ENCODE measurements at regions not wholly inside any gene's neighbourhood (a gene's known extent, or its start where the extent isn't known, plus 50 kb on each side); places are given as distances from the start of the nearest gene placed in this dataset.

DNA sequence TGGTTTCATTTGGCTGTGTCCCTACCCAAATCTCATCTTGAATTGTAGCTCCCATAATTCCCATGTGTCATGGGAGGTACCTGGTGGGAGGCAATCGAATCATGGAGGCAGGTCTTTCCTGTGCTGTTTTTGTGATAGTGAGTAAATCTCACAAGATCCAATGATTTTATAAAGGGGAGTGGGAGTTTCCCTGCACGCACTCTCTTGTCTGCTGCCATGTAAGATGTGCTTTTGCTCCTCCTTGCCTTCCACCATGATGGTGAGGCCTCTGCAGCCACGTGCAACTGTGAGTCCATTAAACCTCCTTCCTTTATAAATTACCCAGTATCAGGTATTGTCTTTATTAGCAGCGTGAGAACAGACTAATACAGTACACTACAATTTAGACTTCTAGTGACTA lies 67.5 kb upstream of the LINC01488 start:
- H3K36me3 ChIP-seq (ENCODE audit: control insufficient read depth in 5 of 5, insufficient read depth in 5 of 5, low read length in 5 of 5), result no peaks in the 10 kb centered on the region
- H3K4me3 ChIP-seq (ENCODE audit: low read depth in 1 of 5, low read length in 5 of 5), result no peak overlapping the region
- H3K4me1 ChIP-seq (ENCODE audit: control insufficient read depth in 5 of 5, insufficient read depth in 5 of 5, low read length in 5 of 5), result peaks cover 5 to 44% (median 25%) of the 10 kb centered on the region in 5 donors

GRCh38 chr11:69414773-69415187 lies 66.7 kb upstream of the LINC01488 start:
- Histone ChIP-seq H3K4me3 (ENCODE audit: low read depth in 1 of 5, low read length in 5 of 5) (no peak overlapping the region), H3K9me3 (ENCODE audit: control insufficient read depth in 5 of 5, low read length in 5 of 5) (no peaks in the 10 kb centered on the region), H3K9ac (ENCODE audit: low read length in 5 of 5) (no peak overlapping the region), H3K27me3 (ENCODE audit: control insufficient read depth in 5 of 5, insufficient read depth in 4 of 5, low read length in 5 of 5) (peaks cover 0 to 8% (median 0%) of the 10 kb centered on the region in 5 donors), H3K36me3 (ENCODE audit: control insufficient read depth in 5 of 5, insufficient read depth in 5 of 5, low read length in 5 of 5) (no peaks in the 10 kb centered on the region), H3K27ac (ENCODE audit: low read depth, low read length) (no peak overlapping the region), H3K4me1 (ENCODE audit: control insufficient read depth in 5 of 5, insufficient read depth in 5 of 5, low read length in 5 of 5) (peaks cover 5 to 45% (median 25%) of the 10 kb centered on the region in 5 donors)

More for the DNA sequence above, 67.5 kb upstream of the LINC01488 start:
- H3K27me3 ChIP-seq (ENCODE audit: control insufficient read depth in 5 of 5, insufficient read depth in 4 of 5, low read length in 5 of 5), result peaks cover 0 to 13% (median 0%) of the 10 kb centered on the region in 5 donors
- H3K9me3 ChIP-seq (ENCODE audit: control insufficient read depth in 5 of 5, low read length in 5 of 5), result no peaks in the 10 kb centered on the region
- H3K27ac ChIP-seq (ENCODE audit: low read depth, low read length), result no peak overlapping the region
- H3K9ac ChIP-seq (ENCODE audit: low read length in 5 of 5), result no peak overlapping the region

- Histone ChIP-seq H3K27me3 (ENCODE audit: control insufficient read depth in 5 of 5, insufficient read depth in 4 of 5, low read length in 5 of 5) (peaks cover 0 to 7% (median 0%) of the 10 kb centered on the region in 5 donors), H3K9ac (ENCODE audit: low read length in 5 of 5) (no peak overlapping the region), H3K27ac (ENCODE audit: low read depth, low read length) (no peak overlapping the region), H3K9me3 (ENCODE audit: control insufficient read depth in 5 of 5, low read length in 5 of 5) (no peaks in the 10 kb centered on the region), H3K36me3 (ENCODE audit: control insufficient read depth in 5 of 5, insufficient read depth in 5 of 5, low read length in 5 of 5) (no peaks in the 10 kb centered on the region), H3K4me3 (ENCODE audit: low read depth in 1 of 5, low read length in 5 of 5) (no peak overlapping the region), H3K4me1 (ENCODE audit: control insufficient read depth in 5 of 5, insufficient read depth in 5 of 5, low read length in 5 of 5) (peaks cover 5 to 46% (median 27%) of the 10 kb centered on the region in 5 donors)
Measured at GRCh38 chr11:69415411-69416142, 65.9 kb upstream of the LINC01488 start.

DNA sequence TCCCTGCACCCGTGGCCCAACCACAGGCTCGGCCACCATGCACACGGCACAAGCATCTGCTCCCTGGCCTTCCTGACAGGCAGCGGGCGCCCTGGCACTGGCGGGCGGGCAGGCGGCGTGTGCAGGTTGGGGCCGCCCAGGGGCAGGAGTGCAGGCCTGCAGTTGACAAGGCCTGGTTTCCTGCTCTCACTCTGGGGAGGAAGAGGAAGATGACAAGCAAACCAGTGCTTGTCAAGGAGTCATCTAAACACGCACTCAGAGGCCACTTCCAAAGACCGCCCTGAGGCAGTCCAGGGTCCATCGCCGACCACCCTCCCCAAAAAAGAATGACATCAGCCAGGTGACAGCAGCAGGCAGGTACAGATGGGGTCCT lies 65.3 kb upstream of the LINC01488 start:
- no peak overlapping the region for H3K9ac ChIP-seq (ENCODE audit: low read length in 5 of 5)
- H3K9me3 ChIP-seq (ENCODE audit: control insufficient read depth in 5 of 5, low read length in 5 of 5), result no peaks in the 10 kb centered on the region
- peaks cover 0 to 7% (median 0%) of the 10 kb centered on the region in 5 donors for H3K27me3 ChIP-seq (ENCODE audit: control insufficient read depth in 5 of 5, insufficient read depth in 4 of 5, low read length in 5 of 5)
- peaks cover 5 to 46% (median 29%) of the 10 kb centered on the region in 5 donors for H3K4me1 ChIP-seq (ENCODE audit: control insufficient read depth in 5 of 5, insufficient read depth in 5 of 5, low read length in 5 of 5)
- H3K36me3 ChIP-seq (ENCODE audit: control insufficient read depth in 5 of 5, insufficient read depth in 5 of 5, low read length in 5 of 5), result no peaks in the 10 kb centered on the region
- no peak overlapping the region for H3K27ac ChIP-seq (ENCODE audit: low read depth, low read length)
- H3K4me3 ChIP-seq (ENCODE audit: low read depth in 1 of 5, low read length in 5 of 5), result no peak overlapping the region

DNA sequence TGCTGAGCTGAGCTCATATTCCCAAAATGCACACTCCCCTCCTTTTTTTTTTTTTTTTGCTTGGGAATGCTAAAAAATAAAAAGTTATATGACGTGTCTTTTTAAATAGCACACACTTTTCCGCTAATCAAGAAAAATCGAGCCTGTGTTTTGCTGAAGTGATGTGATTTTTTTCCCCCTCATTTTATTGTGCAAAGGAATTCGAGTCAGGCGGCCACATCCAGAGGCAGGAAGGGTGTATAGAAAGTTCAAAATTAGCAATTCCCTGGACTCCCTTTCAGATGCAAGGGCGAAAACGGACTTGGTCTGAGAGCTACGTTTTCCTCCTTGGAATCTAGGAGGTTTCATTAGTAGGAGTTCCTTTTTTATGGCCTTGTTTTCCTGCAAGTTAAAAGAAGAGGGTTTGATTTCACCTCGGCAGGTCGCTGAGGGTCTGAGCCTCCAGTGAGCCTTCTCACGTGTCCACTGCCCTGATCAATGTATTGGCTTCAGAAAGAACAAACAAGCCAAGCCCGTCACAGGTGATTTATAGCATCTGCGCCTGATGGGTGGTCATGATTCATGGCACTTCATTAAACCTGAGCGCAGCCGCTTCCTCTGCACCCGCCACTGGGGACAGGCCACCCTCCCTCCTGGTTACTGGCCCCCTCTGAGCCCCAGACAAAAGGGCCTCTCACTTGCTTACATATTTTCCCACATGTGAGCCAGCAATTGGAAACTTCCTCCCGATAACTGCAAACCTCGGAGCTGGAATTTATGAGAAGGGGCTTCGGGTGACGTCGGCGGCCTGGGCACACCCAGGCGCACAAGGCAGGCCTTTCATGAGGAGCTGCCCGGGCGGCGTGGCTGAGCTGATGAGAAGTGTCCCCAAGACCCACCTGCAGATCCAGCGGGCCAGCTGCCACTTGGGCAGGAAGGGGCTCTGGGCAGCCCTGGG lies 64.4 kb upstream of the LINC01488 start:
- H3K4me3 ChIP-seq (ENCODE audit: low read depth in 1 of 5, low read length in 5 of 5), result no peak overlapping the region
- H3K9ac ChIP-seq (ENCODE audit: low read length in 5 of 5), result no peak overlapping the region
- H3K4me1 ChIP-seq (ENCODE audit: control insufficient read depth in 5 of 5, insufficient read depth in 5 of 5, low read length in 5 of 5), result peaks cover 5 to 46% (median 29%) of the 10 kb centered on the region in 5 donors
- peak overlapping the region; percentile 18 for H3K27ac ChIP-seq (ENCODE audit: low read depth, low read length)
- H3K9me3 ChIP-seq (ENCODE audit: control insufficient read depth in 5 of 5, low read length in 5 of 5), result no peaks in the 10 kb centered on the region
- peaks cover 0 to 7% (median 0%) of the 10 kb centered on the region in 5 donors for H3K27me3 ChIP-seq (ENCODE audit: control insufficient read depth in 5 of 5, insufficient read depth in 4 of 5, low read length in 5 of 5)
- H3K36me3 ChIP-seq (ENCODE audit: control insufficient read depth in 5 of 5, insufficient read depth in 5 of 5, low read length in 5 of 5), result no peaks in the 10 kb centered on the region

- no peaks in the 10 kb centered on the region for H3K36me3 ChIP-seq (ENCODE audit: control insufficient read depth in 5 of 5, insufficient read depth in 5 of 5, low read length in 5 of 5)
- H3K9me3 ChIP-seq (ENCODE audit: control insufficient read depth in 5 of 5, low read length in 5 of 5), result no peaks in the 10 kb centered on the region
- H3K4me3 ChIP-seq (ENCODE audit: low read depth in 1 of 5, low read length in 5 of 5), result no peak overlapping the region
- H3K27me3 ChIP-seq (ENCODE audit: control insufficient read depth in 5 of 5, insufficient read depth in 4 of 5, low read length in 5 of 5), result peaks cover 0 to 7% (median 0%) of the 10 kb centered on the region in 5 donors
- peaks cover 5 to 46% (median 29%) of the 10 kb centered on the region in 5 donors for H3K4me1 ChIP-seq (ENCODE audit: control insufficient read depth in 5 of 5, insufficient read depth in 5 of 5, low read length in 5 of 5)
- peak overlapping the region; percentile 18 for H3K27ac ChIP-seq (ENCODE audit: low read depth, low read length)
- no peak overlapping the region for H3K9ac ChIP-seq (ENCODE audit: low read length in 5 of 5)
Measured at GRCh38 chr11:69417699-69418085, 63.8 kb upstream of the LINC01488 start.

GRCh38 chr11:69418576-69419296 lies 62.7 kb upstream of the LINC01488 start:
- H3K27ac ChIP-seq (ENCODE audit: low read depth, low read length), result no peak overlapping the region
- H3K36me3 ChIP-seq (ENCODE audit: control insufficient read depth in 5 of 5, insufficient read depth in 5 of 5, low read length in 5 of 5), result no peaks in the 10 kb centered on the region
- peaks cover 5 to 46% (median 29%) of the 10 kb centered on the region in 5 donors for H3K4me1 ChIP-seq (ENCODE audit: control insufficient read depth in 5 of 5, insufficient read depth in 5 of 5, low read length in 5 of 5)
- peaks cover 0 to 7% (median 0%) of the 10 kb centered on the region in 5 donors for H3K27me3 ChIP-seq (ENCODE audit: control insufficient read depth in 5 of 5, insufficient read depth in 4 of 5, low read length in 5 of 5)
- H3K4me3 ChIP-seq (ENCODE audit: low read depth in 1 of 5, low read length in 5 of 5), result no peak overlapping the region
- H3K9ac ChIP-seq (ENCODE audit: low read length in 5 of 5), result no peak overlapping the region
- H3K9me3 ChIP-seq (ENCODE audit: control insufficient read depth in 5 of 5, low read length in 5 of 5), result no peaks in the 10 kb centered on the region

DNA sequence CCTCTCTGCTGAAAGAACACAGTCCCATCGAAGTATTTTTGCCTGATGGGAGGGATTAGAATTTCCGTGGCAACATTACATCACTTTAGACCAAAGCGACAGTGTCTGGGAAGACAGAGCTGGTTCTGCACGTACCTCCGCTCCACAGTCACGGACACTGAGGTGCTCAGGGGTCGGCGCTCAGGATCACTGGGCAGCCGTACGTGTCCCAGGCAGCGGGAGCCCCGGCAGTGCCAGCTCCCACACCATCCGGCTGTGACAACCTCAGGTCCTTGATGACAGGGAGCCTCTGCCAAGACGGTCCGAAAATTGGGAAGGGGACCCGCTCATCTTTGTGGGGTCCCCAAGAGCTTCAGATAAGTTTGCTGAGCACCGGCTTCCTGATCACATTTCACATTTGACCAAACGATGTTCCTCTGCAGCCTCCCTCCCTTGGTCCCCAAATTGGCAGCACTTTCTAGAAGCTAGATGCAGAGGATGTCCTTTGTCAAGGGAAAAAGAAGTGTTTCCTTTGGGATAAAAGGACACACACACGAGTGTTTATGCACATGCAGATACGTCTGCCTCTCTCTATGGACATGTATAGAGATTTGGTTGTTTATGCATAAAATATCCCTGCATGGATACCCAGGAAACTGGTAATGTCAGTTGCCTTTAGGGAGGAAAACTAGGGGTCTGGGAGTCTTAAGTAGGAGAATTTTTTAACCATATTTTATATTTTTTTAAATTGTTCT lies 61.6 kb upstream of the LINC01488 start:
- Histone ChIP-seq H3K27ac (ENCODE audit: low read depth, low read length) (no peak overlapping the region), H3K9me3 (ENCODE audit: control insufficient read depth in 5 of 5, low read length in 5 of 5) (peaks cover 3 to 6% (median 5%) of the 10 kb centered on the region in 5 donors), H3K27me3 (ENCODE audit: control insufficient read depth in 5 of 5, insufficient read depth in 4 of 5, low read length in 5 of 5) (peaks cover 0 to 7% (median 0%) of the 10 kb centered on the region in 5 donors), H3K4me3 (ENCODE audit: low read depth in 1 of 5, low read length in 5 of 5) (no peak overlapping the region), H3K9ac (ENCODE audit: low read length in 5 of 5) (no peak overlapping the region), H3K4me1 (ENCODE audit: control insufficient read depth in 5 of 5, insufficient read depth in 5 of 5, low read length in 5 of 5) (peaks cover 5 to 39% (median 25%) of the 10 kb centered on the region in 5 donors), H3K36me3 (ENCODE audit: control insufficient read depth in 5 of 5, insufficient read depth in 5 of 5, low read length in 5 of 5) (no peaks in the 10 kb centered on the region)

DNA sequence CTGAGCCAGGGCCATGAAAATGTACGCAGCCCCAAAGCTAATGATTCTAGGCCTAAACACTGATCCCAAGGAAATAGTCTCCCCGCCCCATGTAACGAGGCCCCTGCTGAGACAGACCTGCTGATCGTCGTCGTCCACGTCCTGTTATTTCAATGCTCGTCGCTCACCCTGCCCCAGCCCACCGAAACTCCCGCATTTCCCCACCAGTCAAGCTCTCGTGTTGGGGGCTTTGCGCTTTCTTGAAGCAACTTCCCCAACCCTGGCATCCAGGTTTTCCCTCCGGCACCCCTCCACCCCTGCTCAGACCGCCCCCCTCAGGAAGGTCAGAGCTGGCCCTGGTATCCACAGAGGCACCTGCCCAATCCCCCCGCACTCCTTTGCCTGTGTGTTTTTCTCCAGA lies 58.8 kb upstream of the LINC01488 start:
- Histone ChIP-seq H3K4me1 (ENCODE audit: control insufficient read depth in 5 of 5, insufficient read depth in 5 of 5, low read length in 5 of 5) (peaks cover 0 to 16% (median 4%) of the 10 kb centered on the region in 5 donors), H3K4me3 (ENCODE audit: low read depth in 1 of 5, low read length in 5 of 5) (no peak overlapping the region), H3K9me3 (ENCODE audit: control insufficient read depth in 5 of 5, low read length in 5 of 5) (peaks cover 5 to 14% (median 7%) of the 10 kb centered on the region in 5 donors), H3K36me3 (ENCODE audit: control insufficient read depth in 5 of 5, insufficient read depth in 5 of 5, low read length in 5 of 5) (no peaks in the 10 kb centered on the region), H3K27me3 (ENCODE audit: control insufficient read depth in 5 of 5, insufficient read depth in 4 of 5, low read length in 5 of 5) (peaks cover 0 to 2% (median 0%) of the 10 kb centered on the region in 5 donors), H3K27ac (ENCODE audit: low read depth, low read length) (no peak overlapping the region), H3K9ac (ENCODE audit: low read length in 5 of 5) (no peak overlapping the region)

Measured in subcutaneous abdominal adipose tissue (tissue), 5 donors.